ENCODE measurements at regions not wholly inside any gene's neighbourhood (a gene's known extent, or its start where the extent isn't known, plus 50 kb on each side); places are given as distances from the start of the nearest gene placed in this dataset.
"Not testable (repeated sequence)": the region's sequence is repeated elsewhere in the genome, so short reads cannot be mapped to it uniquely, and the experiment has no call there.

- DNase-seq (ENCODE audit: low read depth in 2 of 2) = no peak
Measured at GRCh38 chr10:121268863-121269432, 329.3 kb downstream of the FGFR2 start.

GRCh38 chr10:121270906-121271305 lies 327.3 kb downstream of the FGFR2 start:
- no peak for DNase-seq (ENCODE audit: low read depth in 2 of 2)

GRCh38 chr10:121276046-121276445 lies 322.2 kb downstream of the FGFR2 start:
- DNase-seq (ENCODE audit: low read depth in 2 of 2) = no peak

- DNase-seq (ENCODE audit: low read depth in 2 of 2) = no peak
Measured at GRCh38 chr10:121276822-121277221, 321.4 kb downstream of the FGFR2 start.

GRCh38 chr10:121278386-121278785 lies 319.9 kb downstream of the FGFR2 start:
- DNase-seq (ENCODE audit: low read depth in 2 of 2) = not testable (repeated sequence)

GRCh38 chr10:121281576-121281975 lies 316.7 kb downstream of the FGFR2 start:
- DNase-seq (ENCODE audit: low read depth in 2 of 2) = no peak

GRCh38 chr10:121282264-121282663 lies 316.0 kb downstream of the FGFR2 start:
- no peak for DNase-seq (ENCODE audit: low read depth in 2 of 2)

- no peak for DNase-seq (ENCODE audit: low read depth in 2 of 2)
Measured at GRCh38 chr10:121282797-121283515, 315.3 kb downstream of the FGFR2 start.

- no peak for DNase-seq (ENCODE audit: low read depth in 2 of 2)
Measured at GRCh38 chr10:121284936-121285335, 313.3 kb downstream of the FGFR2 start.

- no peak for DNase-seq (ENCODE audit: low read depth in 2 of 2)
Measured at GRCh38 chr10:121285406-121286196, 312.6 kb downstream of the FGFR2 start.

- DNase-seq (ENCODE audit: low read depth in 2 of 2) = no peak
Measured at GRCh38 chr10:121288011-121288410, 310.2 kb downstream of the FGFR2 start.

GRCh38 chr10:121288864-121289661 lies 309.2 kb downstream of the FGFR2 start:
- DNase-seq (ENCODE audit: low read depth in 2 of 2) = no peak

GRCh38 chr10:121289800-121290199 lies 308.4 kb downstream of the FGFR2 start:
- no peak for DNase-seq (ENCODE audit: low read depth in 2 of 2)

- DNase-seq (ENCODE audit: low read depth in 2 of 2) = no peak
Measured at GRCh38 chr10:121290674-121291073, 307.6 kb downstream of the FGFR2 start.

- DNase-seq (ENCODE audit: low read depth in 2 of 2) = no peak
Measured at GRCh38 chr10:121291376-121291775, 306.9 kb downstream of the FGFR2 start.

- no peak for DNase-seq (ENCODE audit: low read depth in 2 of 2)
Measured at GRCh38 chr10:121291823-121292222, 306.4 kb downstream of the FGFR2 start.

- no peak for DNase-seq (ENCODE audit: low read depth in 2 of 2)
Measured at GRCh38 chr10:121292321-121292720, 305.9 kb downstream of the FGFR2 start.

GRCh38 chr10:121293110-121293509 lies 305.1 kb downstream of the FGFR2 start:
- DNase-seq (ENCODE audit: low read depth in 2 of 2) = no peak

- DNase-seq (ENCODE audit: low read depth in 2 of 2) = no peak
Measured at GRCh38 chr10:121294630-121295029, 303.6 kb downstream of the FGFR2 start.

GRCh38 chr10:121296378-121296777 lies 301.9 kb downstream of the FGFR2 start:
- no peak for DNase-seq (ENCODE audit: low read depth in 2 of 2)

- DNase-seq (ENCODE audit: low read depth in 2 of 2) = no peak
Measured at GRCh38 chr10:121296881-121297585, 301.2 kb downstream of the FGFR2 start.

Measured in activated CD4-positive, alpha-beta T cell treated with anti-CD3 and anti-CD28 coated beads for 24 hours (primary cell).